Ascending aorta (tissue), 2 donors: ENCODE measurements at regions not wholly inside any gene's neighbourhood (a gene's known extent, or its start where the extent isn't known, plus 50 kb on each side); places are given as distances from the start of the nearest gene placed in this dataset.

Experiments used
- DNase-seq, 2 donors: peaks; one replicate each; pipeline ENCODE4 v3.0.0-alpha.2; 2019; ENCODE audit warnings: low spot score in 2 of 2
- H3K27ac ChIP-seq, 2 donors: fragments of 200-600 bp; sonication (generic); one replicate each; pipeline ENCODE4 v1.5.1; 2016 to 2017; ENCODE audit warnings: mild to moderate bottlenecking in 1 of 2
- H3K27me3 ChIP-seq: fragments of 200-600 bp; sonication (generic); one replicate; pipeline ENCODE4 v1.5.1; 2017
- H3K36me3 ChIP-seq, 2 donors: fragments of 200-600 bp; sonication (generic); one replicate each; pipeline ENCODE4 v1.5.1; 2016
- H3K4me1 ChIP-seq, 2 donors: fragments of 200-600 bp; sonication (generic); one replicate each; pipeline ENCODE4 v1.5.1; 2016 to 2017; ENCODE audit warnings: mild to moderate bottlenecking in 1 of 2
- H3K4me3 ChIP-seq, 2 donors: fragments of 200-600 bp; sonication (generic); one replicate each; pipeline ENCODE4 v1.5.1; 2016 to 2017; ENCODE audit warnings: mild to moderate bottlenecking in 1 of 2
- H3K9me3 ChIP-seq, 2 donors: fragments of 200-600 bp; sonication (generic); one replicate each; pipeline ENCODE4 v1.5.1; 2016
- CTCF ChIP-seq, 3 experiments: fragments of 200-600 bp in 2 of 3; fragments of 450-650 bp in 1 of 3; sonication (generic) in 2 of 3; IDR thresholded peaks; one replicate each; pipeline ENCODE4 v1.5.1; 2016 to 2019; ENCODE audit warnings: antibody characterized with exemption in 3 of 3, mild to moderate bottlenecking in 1 of 3, moderate library complexity in 1 of 3
- intact Hi-C: fragments of 100-400 bp; cut with DNase I; formaldehyde crosslinking; loops from one replicate; pipeline ENCODE4 v1.15.1; 2023

DNA sequence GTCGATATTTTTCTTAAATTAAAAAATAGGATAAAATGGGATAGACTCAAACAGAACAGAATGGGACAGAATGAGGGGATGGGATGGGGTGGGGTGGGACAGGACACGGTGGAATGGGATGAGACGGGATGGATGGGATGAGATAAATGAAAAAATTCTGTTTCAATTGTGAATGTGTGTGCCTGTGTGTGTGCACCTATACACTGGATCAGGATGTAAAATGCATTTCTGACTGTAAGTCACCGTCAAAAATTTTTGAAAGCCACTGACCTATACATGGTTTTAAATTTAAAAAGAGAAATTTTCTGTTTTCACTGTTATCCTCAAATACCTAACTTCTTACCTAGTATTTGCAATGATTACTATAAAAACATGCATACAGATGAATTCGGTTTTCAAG lies 108.7 kb upstream of the UBE2E2 start:
- H3K27me3 ChIP-seq, result no peaks in the 10 kb centered on the region
- H3K9me3 ChIP-seq, result no peaks in the 10 kb centered on the region
- no peaks in the 10 kb centered on the region for H3K4me1 ChIP-seq
- H3K4me3 ChIP-seq, result no peak overlapping the region
- H3K36me3 ChIP-seq, result no peaks in the 10 kb centered on the region
- no peak overlapping the region for H3K27ac ChIP-seq
- no peak for TF ChIP-seq CTCF (IDR thresholded peaks at IDR 0.05)
- intact Hi-C loops, result no loop called here
- no peak for DNase-seq

DNA sequence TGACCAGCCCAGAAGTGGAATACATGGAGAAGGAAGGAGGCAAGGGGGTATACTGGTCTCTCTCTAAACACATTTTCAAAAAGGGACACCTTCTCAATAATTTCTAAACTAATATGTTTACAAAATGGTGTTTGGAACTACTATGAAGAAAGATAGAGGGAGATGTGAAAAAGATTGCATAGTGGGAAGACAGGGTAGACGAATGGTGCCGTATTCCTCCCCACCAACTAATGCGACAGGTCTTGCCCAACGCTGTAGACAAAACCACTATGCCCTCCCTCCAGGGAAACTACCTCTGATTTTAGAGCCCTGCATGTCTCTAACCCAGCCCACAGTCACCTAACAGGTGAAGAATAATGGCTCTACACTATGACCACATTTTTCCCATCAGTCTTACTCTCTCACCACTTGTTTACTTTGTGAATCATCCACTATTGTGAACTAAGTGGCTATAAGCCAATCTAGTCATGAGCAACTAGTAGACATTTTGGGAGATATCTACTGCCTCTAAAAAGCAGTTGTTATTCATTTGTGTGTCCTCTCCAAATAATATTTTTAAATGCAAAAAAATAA lies 108.2 kb upstream of the UBE2E2 start:
- H3K27ac ChIP-seq, result no peak overlapping the region
- no peaks in the 10 kb centered on the region for H3K36me3 ChIP-seq
- no peaks in the 10 kb centered on the region for H3K4me1 ChIP-seq
- DNase-seq, result no peak
- H3K9me3 ChIP-seq, result no peaks in the 10 kb centered on the region
- TF ChIP-seq CTCF (IDR thresholded peaks at IDR 0.05), result no peak
- intact Hi-C loops, result no loop called here
- no peak overlapping the region for H3K4me3 ChIP-seq
- H3K27me3 ChIP-seq, result no peaks in the 10 kb centered on the region

DNA sequence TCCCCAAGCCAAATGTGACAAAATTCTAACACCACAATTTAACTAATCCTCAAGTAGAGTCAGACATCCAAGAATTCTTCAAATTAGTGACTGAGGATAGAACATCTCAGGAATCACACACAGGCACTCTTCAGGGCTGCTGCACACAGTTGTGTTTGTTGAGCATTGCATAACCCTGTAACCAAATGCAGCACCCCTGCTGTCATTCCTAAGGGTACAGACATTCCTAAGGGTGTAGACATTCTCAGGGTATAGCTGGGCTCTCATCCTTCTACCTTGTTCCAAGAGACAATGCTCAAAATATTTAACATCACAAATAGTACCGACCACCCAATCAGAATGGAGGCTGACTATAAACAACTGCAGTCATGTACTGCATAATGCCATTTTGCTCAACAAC lies 107.1 kb upstream of the UBE2E2 start:
- intact Hi-C loops, result no loop called here
- Histone ChIP-seq H3K27me3 (no peaks in the 10 kb centered on the region), H3K27ac (no peak overlapping the region), H3K4me1 (no peaks in the 10 kb centered on the region), H3K9me3 (no peaks in the 10 kb centered on the region), H3K36me3 (no peaks in the 10 kb centered on the region), H3K4me3 (no peak overlapping the region)
- TF ChIP-seq CTCF (IDR thresholded peaks at IDR 0.05), result no peak
- no peak for DNase-seq

DNA sequence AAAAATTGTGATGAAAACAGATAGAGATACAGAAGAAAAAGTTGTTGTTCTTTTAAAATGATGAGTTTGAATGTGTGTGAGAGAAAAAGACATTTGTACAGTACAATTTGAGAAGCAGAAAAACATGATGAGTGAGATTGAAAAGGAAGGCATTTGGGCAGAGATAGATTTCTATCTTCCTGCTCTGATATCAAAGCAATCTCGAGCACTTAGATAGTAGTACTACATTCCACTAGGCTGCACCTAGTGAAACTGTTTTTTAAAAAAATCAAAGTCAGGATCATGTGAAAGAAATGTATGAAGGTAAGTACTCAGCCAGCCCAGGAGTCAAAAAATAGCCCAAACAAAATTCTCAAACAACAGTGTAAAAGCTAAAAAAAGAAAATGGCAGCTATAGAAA lies 104.1 kb upstream of the UBE2E2 start:
- intact Hi-C loops, result no loop called here
- TF ChIP-seq CTCF (IDR thresholded peaks at IDR 0.05), result no peak
- H3K36me3 ChIP-seq, result no peaks in the 10 kb centered on the region
- H3K4me3 ChIP-seq, result no peak overlapping the region
- H3K27me3 ChIP-seq, result no peaks in the 10 kb centered on the region
- no peak overlapping the region for H3K27ac ChIP-seq
- no peak for DNase-seq
- no peaks in the 10 kb centered on the region for H3K4me1 ChIP-seq
- no peaks in the 10 kb centered on the region for H3K9me3 ChIP-seq

DNA sequence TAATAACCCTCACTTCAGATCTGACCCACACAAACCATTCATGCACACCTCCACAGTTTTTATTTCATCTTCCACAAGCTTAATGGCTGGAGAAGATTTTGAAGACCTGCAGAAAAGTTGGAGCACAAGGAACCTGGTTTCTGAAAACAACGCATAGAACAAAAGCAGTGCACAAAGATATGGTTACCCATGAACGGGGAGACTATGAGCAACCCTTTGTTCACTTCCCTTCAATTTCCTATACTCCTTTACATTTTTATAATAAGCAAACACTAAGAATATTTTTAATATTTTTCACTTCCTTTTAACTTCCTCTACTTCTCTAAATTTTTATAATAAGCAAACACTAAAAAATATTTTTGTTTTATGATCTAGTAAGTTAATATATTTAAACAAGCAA lies 103.5 kb upstream of the UBE2E2 start:
- Histone ChIP-seq H3K9me3 (no peaks in the 10 kb centered on the region), H3K4me3 (no peak overlapping the region), H3K27ac (no peak overlapping the region), H3K36me3 (no peaks in the 10 kb centered on the region), H3K27me3 (no peaks in the 10 kb centered on the region), H3K4me1 (no peaks in the 10 kb centered on the region)
- intact Hi-C loops, result no loop called here
- no peak for TF ChIP-seq CTCF (IDR thresholded peaks at IDR 0.05)
- no peak for DNase-seq

GRCh38 chr3:23100106-23100505 lies 103.0 kb upstream of the UBE2E2 start:
- no peaks in the 10 kb centered on the region for H3K27me3 ChIP-seq
- TF ChIP-seq CTCF (IDR thresholded peaks at IDR 0.05), result no peak
- intact Hi-C loops, result no loop called here

More at GRCh38 chr3:23100106-23100505, 103.0 kb upstream of the UBE2E2 start:
- H3K36me3 ChIP-seq, result no peaks in the 10 kb centered on the region
- DNase-seq, result no peak
- H3K9me3 ChIP-seq, result no peaks in the 10 kb centered on the region
- H3K4me1 ChIP-seq, result no peaks in the 10 kb centered on the region
- H3K4me3 ChIP-seq, result no peak overlapping the region
- no peak overlapping the region for H3K27ac ChIP-seq
